ENCODE measurements at regions not wholly inside any gene's neighbourhood (a gene's known extent, or its start where the extent isn't known, plus 50 kb on each side); places are given as distances from the start of the nearest gene placed in this dataset.

GRCh38 chr20:61169874-61170273 is 82.2 kb upstream of the CDH4 start:
- H3K27me3 ChIP-seq (ENCODE audit: control insufficient read depth in 5 of 5, insufficient read depth in 4 of 5, low read length in 5 of 5): peaks cover 4 to 15% (median 10%) of the 10 kb centered on the region in 5 donors
- no peaks in the 10 kb centered on the region for H3K36me3 ChIP-seq (ENCODE audit: control insufficient read depth in 5 of 5, insufficient read depth in 5 of 5, low read length in 5 of 5)
- no peak overlapping the region for H3K4me3 ChIP-seq (ENCODE audit: low read depth in 1 of 5, low read length in 5 of 5)
- no peaks in the 10 kb centered on the region for H3K4me1 ChIP-seq (ENCODE audit: control insufficient read depth in 5 of 5, insufficient read depth in 5 of 5, low read length in 5 of 5)
- H3K9ac ChIP-seq (ENCODE audit: low read length in 5 of 5): no peak overlapping the region
- no peaks in the 10 kb centered on the region for H3K9me3 ChIP-seq (ENCODE audit: control insufficient read depth in 5 of 5, low read length in 5 of 5)
- no peak overlapping the region for H3K27ac ChIP-seq (ENCODE audit: low read depth, low read length)

- H3K27me3 ChIP-seq (ENCODE audit: control insufficient read depth in 5 of 5, insufficient read depth in 4 of 5, low read length in 5 of 5): peaks cover 4 to 15% (median 10%) of the 10 kb centered on the region in 5 donors
- H3K4me1 ChIP-seq (ENCODE audit: control insufficient read depth in 5 of 5, insufficient read depth in 5 of 5, low read length in 5 of 5): no peaks in the 10 kb centered on the region
- no peak overlapping the region for H3K4me3 ChIP-seq (ENCODE audit: low read depth in 1 of 5, low read length in 5 of 5)
- H3K27ac ChIP-seq (ENCODE audit: low read depth, low read length): no peak overlapping the region
- no peak overlapping the region for H3K9ac ChIP-seq (ENCODE audit: low read length in 5 of 5)
- no peaks in the 10 kb centered on the region for H3K36me3 ChIP-seq (ENCODE audit: control insufficient read depth in 5 of 5, insufficient read depth in 5 of 5, low read length in 5 of 5)
- no peaks in the 10 kb centered on the region for H3K9me3 ChIP-seq (ENCODE audit: control insufficient read depth in 5 of 5, low read length in 5 of 5)
Observed at GRCh38 chr20:61170496-61171320, 81.4 kb upstream of the CDH4 start.

GRCh38 chr20:61173267-61173666 is 78.8 kb upstream of the CDH4 start:
- H3K9me3 ChIP-seq (ENCODE audit: control insufficient read depth in 5 of 5, low read length in 5 of 5): no peaks in the 10 kb centered on the region
- peaks cover 4 to 9% (median 8%) of the 10 kb centered on the region in 5 donors for H3K27me3 ChIP-seq (ENCODE audit: control insufficient read depth in 5 of 5, insufficient read depth in 4 of 5, low read length in 5 of 5)
- no peaks in the 10 kb centered on the region for H3K4me1 ChIP-seq (ENCODE audit: control insufficient read depth in 5 of 5, insufficient read depth in 5 of 5, low read length in 5 of 5)
- H3K9ac ChIP-seq (ENCODE audit: low read length in 5 of 5): no peak overlapping the region
- H3K27ac ChIP-seq (ENCODE audit: low read depth, low read length): no peak overlapping the region
- H3K36me3 ChIP-seq (ENCODE audit: control insufficient read depth in 5 of 5, insufficient read depth in 5 of 5, low read length in 5 of 5): no peaks in the 10 kb centered on the region
- no peak overlapping the region for H3K4me3 ChIP-seq (ENCODE audit: low read depth in 1 of 5, low read length in 5 of 5)

- H3K4me1 ChIP-seq (ENCODE audit: control insufficient read depth in 5 of 5, insufficient read depth in 5 of 5, low read length in 5 of 5): no peaks in the 10 kb centered on the region
- H3K9me3 ChIP-seq (ENCODE audit: control insufficient read depth in 5 of 5, low read length in 5 of 5): no peaks in the 10 kb centered on the region
- no peaks in the 10 kb centered on the region for H3K36me3 ChIP-seq (ENCODE audit: control insufficient read depth in 5 of 5, insufficient read depth in 5 of 5, low read length in 5 of 5)
- no peak overlapping the region for H3K27ac ChIP-seq (ENCODE audit: low read depth, low read length)
- H3K9ac ChIP-seq (ENCODE audit: low read length in 5 of 5): no peak overlapping the region
- H3K4me3 ChIP-seq (ENCODE audit: low read depth in 1 of 5, low read length in 5 of 5): no peak overlapping the region
- H3K27me3 ChIP-seq (ENCODE audit: control insufficient read depth in 5 of 5, insufficient read depth in 4 of 5, low read length in 5 of 5): peaks cover 3 to 10% (median 8%) of the 10 kb centered on the region in 5 donors
Observed at GRCh38 chr20:61173961-61174725, 77.9 kb upstream of the CDH4 start.

- peaks cover 3 to 8% (median 4%) of the 10 kb centered on the region in 5 donors for H3K27me3 ChIP-seq (ENCODE audit: control insufficient read depth in 5 of 5, insufficient read depth in 4 of 5, low read length in 5 of 5)
Observed at GRCh38 chr20:61176874-61177273, 75.2 kb upstream of the CDH4 start.

GRCh38 chr20:61178551-61179071 is 73.5 kb upstream of the CDH4 start:
- H3K4me3 ChIP-seq (ENCODE audit: low read depth in 1 of 5, low read length in 5 of 5): no peak overlapping the region
- no peak overlapping the region for H3K27ac ChIP-seq (ENCODE audit: low read depth, low read length)
- no peak overlapping the region for H3K9ac ChIP-seq (ENCODE audit: low read length in 5 of 5)
- H3K4me1 ChIP-seq (ENCODE audit: control insufficient read depth in 5 of 5, insufficient read depth in 5 of 5, low read length in 5 of 5): no peaks in the 10 kb centered on the region
- no peaks in the 10 kb centered on the region for H3K36me3 ChIP-seq (ENCODE audit: control insufficient read depth in 5 of 5, insufficient read depth in 5 of 5, low read length in 5 of 5)
- H3K27me3 ChIP-seq (ENCODE audit: control insufficient read depth in 5 of 5, insufficient read depth in 4 of 5, low read length in 5 of 5): peaks cover 3 to 8% (median 4%) of the 10 kb centered on the region in 5 donors
- H3K9me3 ChIP-seq (ENCODE audit: control insufficient read depth in 5 of 5, low read length in 5 of 5): no peaks in the 10 kb centered on the region

More at GRCh38 chr20:61176874-61177273, 75.2 kb upstream of the CDH4 start:
- no peak overlapping the region for H3K9ac ChIP-seq (ENCODE audit: low read length in 5 of 5)
- H3K4me3 ChIP-seq (ENCODE audit: low read depth in 1 of 5, low read length in 5 of 5): no peak overlapping the region
- H3K9me3 ChIP-seq (ENCODE audit: control insufficient read depth in 5 of 5, low read length in 5 of 5): no peaks in the 10 kb centered on the region
- H3K36me3 ChIP-seq (ENCODE audit: control insufficient read depth in 5 of 5, insufficient read depth in 5 of 5, low read length in 5 of 5): no peaks in the 10 kb centered on the region
- H3K27ac ChIP-seq (ENCODE audit: low read depth, low read length): no peak overlapping the region
- H3K4me1 ChIP-seq (ENCODE audit: control insufficient read depth in 5 of 5, insufficient read depth in 5 of 5, low read length in 5 of 5): no peaks in the 10 kb centered on the region

- H3K36me3 ChIP-seq (ENCODE audit: control insufficient read depth in 5 of 5, insufficient read depth in 5 of 5, low read length in 5 of 5): no peaks in the 10 kb centered on the region
- no peak overlapping the region for H3K27ac ChIP-seq (ENCODE audit: low read depth, low read length)
- H3K27me3 ChIP-seq (ENCODE audit: control insufficient read depth in 5 of 5, insufficient read depth in 4 of 5, low read length in 5 of 5): peaks cover 0 to 9% (median 4%) of the 10 kb centered on the region in 5 donors
- H3K9me3 ChIP-seq (ENCODE audit: control insufficient read depth in 5 of 5, low read length in 5 of 5): no peaks in the 10 kb centered on the region
- H3K9ac ChIP-seq (ENCODE audit: low read length in 5 of 5): no peak overlapping the region
- no peaks in the 10 kb centered on the region for H3K4me1 ChIP-seq (ENCODE audit: control insufficient read depth in 5 of 5, insufficient read depth in 5 of 5, low read length in 5 of 5)
- H3K4me3 ChIP-seq (ENCODE audit: low read depth in 1 of 5, low read length in 5 of 5): no peak overlapping the region
Observed at GRCh38 chr20:61184194-61184593, 67.9 kb upstream of the CDH4 start.

GRCh38 chr20:61185181-61185580 is 66.9 kb upstream of the CDH4 start:
- Histone ChIP-seq H3K4me1 (ENCODE audit: control insufficient read depth in 5 of 5, insufficient read depth in 5 of 5, low read length in 5 of 5) (no peaks in the 10 kb centered on the region), H3K4me3 (ENCODE audit: low read depth in 1 of 5, low read length in 5 of 5) (no peak overlapping the region), H3K9ac (ENCODE audit: low read length in 5 of 5) (no peak overlapping the region), H3K27ac (ENCODE audit: low read depth, low read length) (no peak overlapping the region), H3K27me3 (ENCODE audit: control insufficient read depth in 5 of 5, insufficient read depth in 4 of 5, low read length in 5 of 5) (peaks cover 0 to 7% (median 4%) of the 10 kb centered on the region in 5 donors), H3K36me3 (ENCODE audit: control insufficient read depth in 5 of 5, insufficient read depth in 5 of 5, low read length in 5 of 5) (no peaks in the 10 kb centered on the region), H3K9me3 (ENCODE audit: control insufficient read depth in 5 of 5, low read length in 5 of 5) (no peaks in the 10 kb centered on the region)

- Histone ChIP-seq H3K9ac (ENCODE audit: low read length in 5 of 5) (no peak overlapping the region), H3K36me3 (ENCODE audit: control insufficient read depth in 5 of 5, insufficient read depth in 5 of 5, low read length in 5 of 5) (no peaks in the 10 kb centered on the region), H3K27me3 (ENCODE audit: control insufficient read depth in 5 of 5, insufficient read depth in 4 of 5, low read length in 5 of 5) (peaks cover 0 to 7% (median 4%) of the 10 kb centered on the region in 5 donors), H3K27ac (ENCODE audit: low read depth, low read length) (no peak overlapping the region), H3K9me3 (ENCODE audit: control insufficient read depth in 5 of 5, low read length in 5 of 5) (no peaks in the 10 kb centered on the region), H3K4me3 (ENCODE audit: low read depth in 1 of 5, low read length in 5 of 5) (no peak overlapping the region), H3K4me1 (ENCODE audit: control insufficient read depth in 5 of 5, insufficient read depth in 5 of 5, low read length in 5 of 5) (no peaks in the 10 kb centered on the region)
Observed at GRCh38 chr20:61185841-61186601, 66.0 kb upstream of the CDH4 start.
